AG04449 (cell line): ENCODE measurements at regions not wholly inside any gene's neighbourhood (a gene's known extent, or its start where the extent isn't known, plus 50 kb on each side); places are given as distances from the start of the nearest gene placed in this dataset.

Experiments
- CTCF ChIA-PET: fragments of 350-600 bp; formaldehyde crosslinking; extraction: SDS; loops from one replicate; lab custom pipeline; 2021; ENCODE audit warnings: antibody characterized with exemption; lab: Yijun Ruan, JAX
- POLR2A ChIA-PET: fragments of 400-600, 350-600 bp; formaldehyde crosslinking; extraction: SDS; loops from one replicate; lab custom pipeline; 2020; ENCODE audit warnings: antibody characterized with exemption, inconsistent platforms; lab: Yijun Ruan, JAX
- DNase-seq: peaks from one replicate; pipeline ENCODE4 v3.0.0-alpha.2; 2010; ENCODE audit warnings: low read depth, low spot score
- H3K4me3 ChIP-seq: 2 replicates; pipeline ENCODE4 v1.5.1; 2011; ENCODE audit warnings: low read depth, mild to moderate bottlenecking, control low read depth, low read length
- TF ChIP-seq, protein P1 (sequence below): IDR thresholded peaks from one replicate; pipeline ENCODE4 v1.5.1; 2011; ENCODE audit warnings: mild to moderate bottlenecking, moderate library complexity, low read length, control low read depth, inconsistent platforms; ENCODE audit not compliant: insufficient read depth; ENCODE audit errors: missing control alignments

DNA sequence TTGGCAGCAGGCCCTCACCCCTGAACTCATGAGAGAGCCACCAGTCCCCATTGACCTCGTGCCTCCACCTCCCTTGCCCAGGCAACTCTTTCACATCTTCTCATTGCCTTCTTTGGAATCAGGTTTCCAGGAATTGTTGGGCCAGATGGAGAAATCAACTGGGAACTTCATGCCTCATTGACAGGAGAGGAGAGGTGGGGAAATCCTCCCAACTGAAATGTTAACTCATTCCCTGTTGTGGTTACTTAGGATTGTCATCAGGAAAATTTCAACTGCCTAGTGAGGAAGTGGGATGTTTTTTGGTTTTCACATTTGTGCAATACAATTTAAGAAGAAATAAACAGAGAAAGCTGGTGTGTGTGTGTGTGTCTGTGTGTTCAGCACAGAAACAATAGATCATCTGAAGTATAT lies 106.6 kb upstream of the INHBA start:
- H3K4me3 ChIP-seq = no peak overlapping the region
- TF ChIP-seq, protein P1, sequence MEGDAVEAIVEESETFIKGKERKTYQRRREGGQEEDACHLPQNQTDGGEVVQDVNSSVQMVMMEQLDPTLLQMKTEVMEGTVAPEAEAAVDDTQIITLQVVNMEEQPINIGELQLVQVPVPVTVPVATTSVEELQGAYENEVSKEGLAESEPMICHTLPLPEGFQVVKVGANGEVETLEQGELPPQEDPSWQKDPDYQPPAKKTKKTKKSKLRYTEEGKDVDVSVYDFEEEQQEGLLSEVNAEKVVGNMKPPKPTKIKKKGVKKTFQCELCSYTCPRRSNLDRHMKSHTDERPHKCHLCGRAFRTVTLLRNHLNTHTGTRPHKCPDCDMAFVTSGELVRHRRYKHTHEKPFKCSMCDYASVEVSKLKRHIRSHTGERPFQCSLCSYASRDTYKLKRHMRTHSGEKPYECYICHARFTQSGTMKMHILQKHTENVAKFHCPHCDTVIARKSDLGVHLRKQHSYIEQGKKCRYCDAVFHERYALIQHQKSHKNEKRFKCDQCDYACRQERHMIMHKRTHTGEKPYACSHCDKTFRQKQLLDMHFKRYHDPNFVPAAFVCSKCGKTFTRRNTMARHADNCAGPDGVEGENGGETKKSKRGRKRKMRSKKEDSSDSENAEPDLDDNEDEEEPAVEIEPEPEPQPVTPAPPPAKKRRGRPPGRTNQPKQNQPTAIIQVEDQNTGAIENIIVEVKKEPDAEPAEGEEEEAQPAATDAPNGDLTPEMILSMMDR = no peak
- DNase-seq = no peak
- CTCF ChIA-PET = interaction anchor here (0.6 to 1.0 kb wide), 2 partner anchors 13 to 1756 kb away, joined by 3 read pairs; no protein-coding TSS in a partner anchor
- POLR2A ChIA-PET = interaction anchor here (0.6 kb wide), 1 partner anchor 8 kb away, joined by 5 read pairs; no protein-coding TSS in a partner anchor

DNA sequence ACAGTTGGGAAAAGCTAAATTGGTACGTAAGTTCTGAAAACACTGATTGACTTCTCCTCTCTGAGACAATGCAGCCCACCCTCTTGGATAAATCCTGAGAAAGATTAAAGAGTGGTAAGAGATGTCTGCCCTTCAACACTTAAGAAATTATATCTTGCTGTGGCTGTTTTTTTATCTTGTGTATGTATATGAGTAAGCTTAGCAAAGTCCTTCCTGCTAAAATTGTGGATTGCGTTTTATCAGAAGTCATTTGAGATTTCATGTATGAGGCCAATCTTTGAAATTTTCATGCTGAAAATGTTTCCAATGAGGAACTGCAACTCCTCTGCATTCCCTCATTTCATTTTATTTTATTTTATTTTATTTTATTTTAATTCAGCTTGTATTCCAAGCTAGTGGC lies 106.2 kb upstream of the INHBA start:
- TF ChIP-seq, protein P1 = no peak
- H3K4me3 ChIP-seq = no peak overlapping the region
- CTCF ChIA-PET = interaction anchor here (0.6 kb wide), 1 partner anchor 1755 kb away, joined by 3 read pairs; no protein-coding TSS in a partner anchor
- DNase-seq = no peak
- POLR2A ChIA-PET = interaction anchor here (0.6 kb wide), 1 partner anchor 8 kb away, joined by 5 read pairs; no protein-coding TSS in a partner anchor

DNA sequence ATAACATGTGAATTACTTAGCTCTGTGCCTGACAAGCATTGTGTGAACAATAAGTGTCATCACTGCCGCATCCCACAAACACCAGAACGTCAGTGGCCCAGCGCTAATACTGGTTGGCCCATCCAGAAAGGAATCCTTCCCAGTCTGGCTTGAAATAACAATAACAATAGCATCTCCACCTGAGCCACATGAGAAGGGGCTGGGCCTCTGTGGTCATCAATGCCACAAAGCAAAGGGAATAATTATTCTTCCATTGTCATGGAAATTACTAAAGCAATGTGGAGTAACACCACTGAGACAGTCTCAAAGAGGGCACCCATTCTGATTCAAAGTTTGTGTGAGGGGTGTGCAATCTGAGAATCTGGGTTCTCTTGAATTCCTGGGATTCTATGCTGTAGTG lies 105.7 kb upstream of the INHBA start:
- no peak overlapping the region for H3K4me3 ChIP-seq
- ChIA-PET CTCF (no interaction called here), POLR2A (no interaction called here)

DNA sequence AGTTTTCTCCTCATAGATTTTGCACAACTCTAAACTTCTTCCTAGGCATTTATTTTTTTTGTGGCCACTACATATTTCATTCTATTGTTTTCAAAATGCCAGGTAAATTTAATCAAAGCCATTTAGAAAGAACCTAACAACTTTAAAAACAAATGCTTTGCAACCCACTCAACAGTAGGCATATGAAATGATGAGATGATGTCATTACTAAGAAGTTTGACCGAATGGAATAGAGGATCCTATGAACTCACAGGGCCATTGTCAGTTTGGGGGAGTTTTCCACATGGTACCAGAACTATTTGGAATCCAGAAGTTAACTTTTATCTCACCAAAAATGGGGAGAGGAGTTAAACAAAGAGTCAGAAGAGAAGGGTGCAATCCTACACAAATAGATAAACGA lies 100.7 kb upstream of the INHBA start:
- CTCF ChIA-PET = interaction anchor here (1.0 kb wide), 1 partner anchor 11 kb away, joined by 4 read pairs; no protein-coding TSS in a partner anchor

More for the DNA sequence above, 105.7 kb upstream of the INHBA start:
- no peak for DNase-seq
- TF ChIP-seq, protein P1 = no peak

DNA sequence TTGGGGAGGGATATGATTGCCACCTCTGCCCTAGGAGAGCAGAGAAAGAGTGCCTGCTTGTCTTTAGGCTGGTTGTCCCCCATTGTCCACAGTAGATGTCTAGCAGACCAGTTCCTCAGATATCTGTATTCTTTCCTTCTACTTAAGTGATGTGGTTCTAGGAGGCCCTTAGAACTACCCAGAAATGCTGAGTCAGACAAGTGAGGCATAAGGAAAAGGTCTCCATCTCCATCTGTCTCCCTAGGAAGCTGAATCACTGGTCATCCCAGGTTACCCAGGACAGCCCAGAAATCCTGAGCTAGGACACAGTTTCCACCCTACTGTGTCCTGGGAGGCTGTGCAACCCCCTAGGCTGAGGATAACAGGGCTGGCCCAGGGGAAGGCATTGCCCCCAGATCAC lies 93.4 kb upstream of the INHBA start:
- TF ChIP-seq, protein P1 = no peak
- ChIA-PET POLR2A (no interaction called here), CTCF (interaction anchor here (1.6 kb wide), 1 partner anchor 14 kb away, joined by 3 read pairs; no protein-coding TSS in a partner anchor)
- no peak overlapping the region for H3K4me3 ChIP-seq
- DNase-seq = no peak

More for the DNA sequence above, 100.7 kb upstream of the INHBA start:
- TF ChIP-seq, protein P1 = no peak
- POLR2A ChIA-PET = no interaction called here
- DNase-seq = no peak
- no peak overlapping the region for H3K4me3 ChIP-seq

DNA sequence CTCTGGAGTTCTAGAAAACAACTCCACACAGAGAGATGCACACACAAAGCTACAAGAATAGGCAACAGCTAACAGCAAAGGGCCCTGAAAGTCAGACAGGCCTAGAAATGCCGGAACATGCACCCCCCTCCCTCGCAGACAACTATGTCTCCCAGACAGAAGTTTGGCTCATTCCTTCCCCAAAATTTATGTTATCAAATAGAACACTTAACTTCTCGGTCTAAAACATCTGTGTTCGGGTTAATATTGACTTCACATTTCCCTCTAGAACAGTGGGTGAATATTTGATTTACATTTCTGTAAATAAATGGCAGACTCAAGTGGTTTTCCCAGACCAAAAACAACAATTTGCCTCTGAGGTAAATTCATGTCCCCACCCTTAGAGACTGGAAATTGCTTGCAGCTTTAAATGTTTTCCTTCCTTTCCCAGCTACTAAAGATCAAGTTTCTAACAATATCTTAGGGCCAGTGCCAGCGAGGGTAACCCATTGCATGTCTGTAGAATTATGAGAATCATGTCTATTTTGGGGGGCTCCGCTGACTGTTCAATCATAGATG lies 92.5 kb upstream of the INHBA start:
- no peak for DNase-seq
- no peak overlapping the region for H3K4me3 ChIP-seq
- ChIA-PET CTCF (interaction anchor here (1.6 kb wide), 1 partner anchor 15 kb away, joined by 3 read pairs; no protein-coding TSS in a partner anchor), POLR2A (no interaction called here)
- TF ChIP-seq, protein P1 = no peak
